ENCODE measurements at regions not wholly inside any gene's neighbourhood (a gene's known extent, or its start where the extent isn't known, plus 50 kb on each side); places are given as distances from the start of the nearest gene placed in this dataset.

DNA sequence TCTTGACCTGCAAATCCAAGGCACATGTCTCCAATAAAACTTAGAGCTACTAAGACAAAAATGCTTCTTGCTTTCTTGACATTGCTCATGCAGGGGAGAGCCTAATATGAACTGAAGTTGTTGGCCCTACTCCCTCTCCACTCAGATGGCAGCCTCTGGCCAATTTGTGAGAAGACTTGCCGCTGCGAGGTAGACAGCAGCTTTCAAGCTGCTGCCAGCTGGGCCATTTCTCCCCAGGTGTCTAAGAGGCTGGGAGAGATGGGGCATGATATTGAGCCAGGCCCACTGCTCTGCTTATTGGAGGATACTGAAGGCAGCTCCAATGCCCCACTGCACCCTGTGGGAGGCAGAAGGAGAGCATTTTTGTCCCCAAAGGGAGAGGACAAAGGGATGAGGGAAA lies 380.5 kb downstream of the RASEF start:
- TF ChIP-seq, protein P1, sequence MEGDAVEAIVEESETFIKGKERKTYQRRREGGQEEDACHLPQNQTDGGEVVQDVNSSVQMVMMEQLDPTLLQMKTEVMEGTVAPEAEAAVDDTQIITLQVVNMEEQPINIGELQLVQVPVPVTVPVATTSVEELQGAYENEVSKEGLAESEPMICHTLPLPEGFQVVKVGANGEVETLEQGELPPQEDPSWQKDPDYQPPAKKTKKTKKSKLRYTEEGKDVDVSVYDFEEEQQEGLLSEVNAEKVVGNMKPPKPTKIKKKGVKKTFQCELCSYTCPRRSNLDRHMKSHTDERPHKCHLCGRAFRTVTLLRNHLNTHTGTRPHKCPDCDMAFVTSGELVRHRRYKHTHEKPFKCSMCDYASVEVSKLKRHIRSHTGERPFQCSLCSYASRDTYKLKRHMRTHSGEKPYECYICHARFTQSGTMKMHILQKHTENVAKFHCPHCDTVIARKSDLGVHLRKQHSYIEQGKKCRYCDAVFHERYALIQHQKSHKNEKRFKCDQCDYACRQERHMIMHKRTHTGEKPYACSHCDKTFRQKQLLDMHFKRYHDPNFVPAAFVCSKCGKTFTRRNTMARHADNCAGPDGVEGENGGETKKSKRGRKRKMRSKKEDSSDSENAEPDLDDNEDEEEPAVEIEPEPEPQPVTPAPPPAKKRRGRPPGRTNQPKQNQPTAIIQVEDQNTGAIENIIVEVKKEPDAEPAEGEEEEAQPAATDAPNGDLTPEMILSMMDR (IDR thresholded peaks at IDR 0.05): no peak
- TF ChIP-seq EZH2 (IDR thresholded peaks at IDR 0.05): no peak
